GM12878 (cell line): ENCODE measurements at regions not wholly inside any gene's neighbourhood (a gene's known extent, or its start where the extent isn't known, plus 50 kb on each side); places are given as distances from the start of the nearest gene placed in this dataset.
"Not testable (repeated sequence)": the region's sequence is repeated elsewhere in the genome, so short reads cannot be mapped to it uniquely, and the experiment has no call there.

Experiments used
- ASH2L ChIP-seq: fragments of 300-600, 200-600 bp; sonication (generic); IDR thresholded peaks from 2 replicates; pipeline ENCODE4 v1.6.1; 2017; ENCODE audit warnings: low read depth, mild to moderate bottlenecking, borderline replicate concordance
- CTCF ChIP-seq, 3 experiments: IDR thresholded peaks in 2 of 3; conservative IDR thresholded peaks in 1 of 3; 2 replicates each; pipeline ENCODE4 v1.5.1; 2011; ENCODE audit warnings: low read depth in 3 of 3, low read length in 3 of 3, mild to moderate bottlenecking in 3 of 3, control low read depth in 2 of 3, moderate library complexity in 2 of 3, inconsistent platforms in 1 of 3, mixed read lengths in 1 of 3; ENCODE audit not compliant: control insufficient read depth in 2 of 3, insufficient read depth in 1 of 3; ENCODE audit errors: extremely low read depth in 1 of 3
- EP300 ChIP-seq, 2 experiments: fragments of 150-350 bp in 1 of 2; IDR thresholded peaks; 2 replicates each; pipeline ENCODE4 v1.6.1; 2011 to 2012; ENCODE audit warnings: low read depth in 2 of 2, low read length in 2 of 2, borderline replicate concordance in 1 of 2, improper control_type of control experiment in 1 of 2, inconsistent platforms in 1 of 2; ENCODE audit not compliant: control insufficient read depth in 1 of 2
- TBL1XR1 ChIP-seq: IDR thresholded peaks from 2 replicates; pipeline ENCODE4 v1.6.1; 2012; ENCODE audit warnings: low read depth, low read length, improper control_type of control experiment

DNA sequence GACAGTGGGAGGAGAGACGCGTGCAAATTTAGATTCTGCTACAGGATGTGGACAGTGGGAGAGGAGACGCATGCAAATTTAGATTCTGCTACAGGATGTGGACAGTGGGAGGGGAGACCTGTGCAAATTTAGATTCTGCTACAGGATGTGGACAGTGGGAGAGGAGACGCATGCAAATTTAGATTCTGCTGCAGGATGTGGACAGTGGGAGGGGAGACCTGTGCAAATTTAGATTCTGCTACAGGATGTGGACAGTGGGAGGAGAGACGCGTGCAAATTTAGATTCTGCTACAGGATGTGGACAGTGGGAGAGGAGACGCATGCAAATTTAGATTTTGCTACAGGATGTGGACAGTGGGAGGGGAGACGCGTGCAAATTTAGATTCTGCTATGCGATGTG lies 143.1 kb downstream of the LMLN start:
- TF ChIP-seq EP300 (IDR thresholded peaks at IDR 0.05; ENCODE audit: borderline replicate concordance in 1 of 2, control insufficient read depth in 1 of 2, low read depth in 2 of 2, low read length in 2 of 2); CTCF (IDR thresholded peaks at IDR 0.05 in 2 of 3, conservative IDR thresholded peaks at IDR 0.05 in 1 of 3; ENCODE audit: control insufficient read depth in 2 of 3, extremely low read depth in 1 of 3, insufficient read depth in 1 of 3, low read depth in 3 of 3, low read length in 3 of 3); TBL1XR1; ASH2L: not testable (repeated sequence)
